Ascending aorta (tissue), 2 donors: ENCODE measurements at regions not wholly inside any gene's neighbourhood (a gene's known extent, or its start where the extent isn't known, plus 50 kb on each side); places are given as distances from the start of the nearest gene placed in this dataset.

Experiments
- DNase-seq, 2 donors: peaks; one replicate each; pipeline ENCODE4 v3.0.0-alpha.2; 2019; ENCODE audit warnings: low spot score in 2 of 2
- H3K27ac ChIP-seq, 2 donors: fragments of 200-600 bp; sonication (generic); one replicate each; pipeline ENCODE4 v1.5.1; 2016 to 2017; ENCODE audit warnings: mild to moderate bottlenecking in 1 of 2
- H3K27me3 ChIP-seq: fragments of 200-600 bp; sonication (generic); one replicate; pipeline ENCODE4 v1.5.1; 2017
- H3K36me3 ChIP-seq, 2 donors: fragments of 200-600 bp; sonication (generic); one replicate each; pipeline ENCODE4 v1.5.1; 2016
- H3K4me1 ChIP-seq, 2 donors: fragments of 200-600 bp; sonication (generic); one replicate each; pipeline ENCODE4 v1.5.1; 2016 to 2017; ENCODE audit warnings: mild to moderate bottlenecking in 1 of 2
- H3K4me3 ChIP-seq, 2 donors: fragments of 200-600 bp; sonication (generic); one replicate each; pipeline ENCODE4 v1.5.1; 2016 to 2017; ENCODE audit warnings: mild to moderate bottlenecking in 1 of 2
- H3K9me3 ChIP-seq, 2 donors: fragments of 200-600 bp; sonication (generic); one replicate each; pipeline ENCODE4 v1.5.1; 2016
- intact Hi-C: fragments of 100-400 bp; cut with DNase I; formaldehyde crosslinking; loops from one replicate; pipeline ENCODE4 v1.15.1; 2023
- TF ChIP-seq, protein P1 (sequence below), 3 experiments: fragments of 200-600 bp in 2 of 3; fragments of 450-650 bp in 1 of 3; sonication (generic) in 2 of 3; IDR thresholded peaks; one replicate each; pipeline ENCODE4 v1.5.1; 2016 to 2019; ENCODE audit warnings: antibody characterized with exemption in 3 of 3, mild to moderate bottlenecking in 1 of 3, moderate library complexity in 1 of 3

DNA sequence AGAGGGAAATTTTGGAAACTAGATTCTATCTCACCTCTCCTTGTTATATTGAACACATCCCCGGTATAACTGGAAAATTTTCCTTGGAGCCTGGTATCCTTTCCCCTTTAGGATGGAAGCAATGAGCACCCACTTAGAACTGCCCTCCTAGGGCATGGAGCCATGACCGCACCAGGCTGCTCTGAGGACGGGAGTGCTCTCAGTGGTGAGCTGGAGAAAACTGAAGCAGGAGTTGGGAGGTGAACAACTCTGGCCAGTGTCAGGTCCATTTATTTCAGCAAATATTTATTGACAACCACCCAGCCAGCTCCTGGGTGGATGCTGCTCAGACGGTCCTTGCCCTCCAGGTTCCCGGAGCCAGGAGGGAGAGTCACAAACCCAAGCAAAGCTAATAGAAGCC lies 278.1 kb downstream of the WDR11 start:
- no peak for DNase-seq
- Histone ChIP-seq H3K4me1 (no peaks in the 10 kb centered on the region), H3K27ac (no peak overlapping the region), H3K4me3 (no peak overlapping the region), H3K9me3 (no peaks in the 10 kb centered on the region), H3K27me3 (no peaks in the 10 kb centered on the region), H3K36me3 (no peaks in the 10 kb centered on the region)
- intact Hi-C loops = no loop called here
- TF ChIP-seq, protein P1, sequence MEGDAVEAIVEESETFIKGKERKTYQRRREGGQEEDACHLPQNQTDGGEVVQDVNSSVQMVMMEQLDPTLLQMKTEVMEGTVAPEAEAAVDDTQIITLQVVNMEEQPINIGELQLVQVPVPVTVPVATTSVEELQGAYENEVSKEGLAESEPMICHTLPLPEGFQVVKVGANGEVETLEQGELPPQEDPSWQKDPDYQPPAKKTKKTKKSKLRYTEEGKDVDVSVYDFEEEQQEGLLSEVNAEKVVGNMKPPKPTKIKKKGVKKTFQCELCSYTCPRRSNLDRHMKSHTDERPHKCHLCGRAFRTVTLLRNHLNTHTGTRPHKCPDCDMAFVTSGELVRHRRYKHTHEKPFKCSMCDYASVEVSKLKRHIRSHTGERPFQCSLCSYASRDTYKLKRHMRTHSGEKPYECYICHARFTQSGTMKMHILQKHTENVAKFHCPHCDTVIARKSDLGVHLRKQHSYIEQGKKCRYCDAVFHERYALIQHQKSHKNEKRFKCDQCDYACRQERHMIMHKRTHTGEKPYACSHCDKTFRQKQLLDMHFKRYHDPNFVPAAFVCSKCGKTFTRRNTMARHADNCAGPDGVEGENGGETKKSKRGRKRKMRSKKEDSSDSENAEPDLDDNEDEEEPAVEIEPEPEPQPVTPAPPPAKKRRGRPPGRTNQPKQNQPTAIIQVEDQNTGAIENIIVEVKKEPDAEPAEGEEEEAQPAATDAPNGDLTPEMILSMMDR (IDR thresholded peaks at IDR 0.05) = no peak

DNA sequence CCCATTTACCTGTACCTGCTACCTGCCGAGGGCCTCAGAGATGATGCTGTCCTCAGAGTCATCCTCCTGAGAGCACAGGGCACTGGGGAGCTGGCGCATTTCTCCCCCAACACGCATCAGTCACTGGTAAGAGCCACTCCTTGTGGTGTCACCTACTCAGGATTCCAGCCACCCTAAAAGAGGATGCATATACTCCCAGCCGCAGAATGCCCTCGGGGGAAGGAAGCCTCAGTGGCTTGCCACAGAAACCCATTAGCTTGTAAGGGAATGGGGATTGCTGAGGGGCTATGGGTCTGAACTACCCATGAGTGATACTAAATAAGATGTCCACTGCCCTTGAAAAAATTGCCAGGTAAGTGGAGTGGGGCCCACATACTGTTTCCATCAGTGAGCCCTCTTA lies 279.2 kb downstream of the WDR11 start:
- DNase-seq = no peak
- H3K27me3 ChIP-seq = no peaks in the 10 kb centered on the region
- TF ChIP-seq, protein P1 (IDR thresholded peaks at IDR 0.05) = no peak
- H3K4me3 ChIP-seq = no peak overlapping the region
- no peaks in the 10 kb centered on the region for H3K4me1 ChIP-seq
- H3K9me3 ChIP-seq = no peaks in the 10 kb centered on the region
- H3K27ac ChIP-seq = no peak overlapping the region
- intact Hi-C loops = no loop called here
- H3K36me3 ChIP-seq = no peaks in the 10 kb centered on the region

DNA sequence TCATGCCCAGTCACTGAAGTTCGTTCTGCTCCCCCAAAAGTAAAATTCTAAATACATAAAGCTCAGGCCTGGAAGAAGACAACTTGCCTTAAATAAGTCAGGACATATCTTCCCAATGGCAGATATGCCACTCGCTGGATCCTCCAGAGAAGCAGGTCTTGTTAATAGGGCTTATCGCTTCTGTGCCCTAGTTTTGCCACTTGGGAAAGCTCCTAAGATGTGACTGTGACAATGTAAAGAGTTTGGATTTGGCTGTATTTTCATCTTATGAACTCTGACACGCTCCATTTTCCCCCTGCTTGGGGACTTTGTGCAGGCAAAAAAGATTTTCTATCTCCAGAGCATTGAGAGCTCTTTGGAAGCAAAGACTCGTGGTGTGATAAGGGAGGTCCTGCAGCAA lies 279.9 kb downstream of the WDR11 start:
- Histone ChIP-seq H3K36me3 (no peaks in the 10 kb centered on the region), H3K9me3 (no peaks in the 10 kb centered on the region), H3K4me1 (no peaks in the 10 kb centered on the region), H3K4me3 (no peak overlapping the region), H3K27me3 (no peaks in the 10 kb centered on the region), H3K27ac (no peak overlapping the region)
- TF ChIP-seq, protein P1 (IDR thresholded peaks at IDR 0.05) = no peak
- intact Hi-C loops = no loop called here
- no peak for DNase-seq

DNA sequence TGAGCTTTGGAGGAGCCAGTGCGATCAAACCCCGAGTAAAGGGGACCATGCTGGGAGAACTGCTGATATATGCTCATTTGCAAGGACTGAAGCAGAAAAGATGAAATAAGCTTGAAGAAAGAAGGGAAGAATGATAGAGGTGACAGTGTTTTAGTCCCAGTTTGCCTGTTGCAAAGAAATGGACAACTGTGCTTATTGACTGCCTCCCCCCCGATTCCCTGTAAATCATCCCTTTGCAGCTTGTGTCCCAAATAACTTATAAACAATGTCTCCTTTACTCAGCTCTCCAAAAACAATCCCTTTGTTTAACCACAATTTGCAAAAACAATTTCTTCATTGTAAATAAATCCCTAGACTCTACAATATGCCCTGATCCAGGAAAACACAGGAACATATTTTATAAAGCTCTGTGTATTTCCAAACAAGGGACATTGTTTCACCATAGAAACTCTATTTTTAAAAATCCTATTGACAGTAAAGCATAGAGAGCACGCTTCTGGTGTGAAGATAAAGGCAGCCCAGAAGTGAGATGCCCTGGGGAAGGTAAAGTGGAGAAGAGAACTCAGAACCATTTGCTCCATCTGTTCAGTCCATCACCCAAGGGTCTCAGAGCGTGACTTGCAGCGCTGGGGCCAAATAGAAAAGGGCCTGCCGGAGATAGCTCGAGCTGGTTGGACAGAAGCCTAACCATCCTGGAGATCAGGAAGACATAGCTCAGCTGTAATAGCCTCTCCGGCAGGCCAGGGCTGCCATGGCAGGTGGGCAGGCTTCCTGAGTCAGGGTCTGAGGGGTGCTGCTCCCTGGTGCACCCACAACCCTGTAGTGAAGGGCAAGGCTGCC lies 280.5 kb downstream of the WDR11 start:
- Histone ChIP-seq H3K9me3 (no peaks in the 10 kb centered on the region), H3K27me3 (no peaks in the 10 kb centered on the region), H3K4me1 (no peaks in the 10 kb centered on the region), H3K4me3 (no peak overlapping the region), H3K36me3 (no peaks in the 10 kb centered on the region), H3K27ac (no peak overlapping the region)
- TF ChIP-seq, protein P1 (IDR thresholded peaks at IDR 0.05) = no peak
- no peak for DNase-seq
- intact Hi-C loops = no loop called here

DNA sequence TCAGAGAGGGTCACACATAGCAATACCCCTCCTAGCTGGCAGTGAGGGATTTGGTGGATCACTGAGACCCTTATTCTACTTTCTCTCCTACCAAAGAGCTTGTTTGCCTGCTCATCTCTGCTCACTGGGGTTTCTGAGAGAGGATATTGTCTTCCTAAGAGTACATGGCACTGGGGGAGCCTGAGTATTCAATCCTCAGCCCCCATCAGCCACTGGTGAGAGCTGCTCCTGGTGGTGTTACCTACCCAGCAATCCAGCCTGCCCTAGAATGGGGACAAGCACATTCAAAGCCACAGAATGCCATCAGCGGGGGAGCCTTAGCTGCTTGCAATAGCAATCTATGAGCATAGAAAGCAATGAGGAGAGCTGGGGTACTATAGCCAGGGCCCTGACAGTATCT lies 281.1 kb downstream of the WDR11 start:
- Histone ChIP-seq H3K9me3 (no peaks in the 10 kb centered on the region), H3K36me3 (no peaks in the 10 kb centered on the region), H3K4me3 (no peak overlapping the region), H3K27ac (no peak overlapping the region), H3K27me3 (no peaks in the 10 kb centered on the region), H3K4me1 (no peaks in the 10 kb centered on the region)
- TF ChIP-seq, protein P1 (IDR thresholded peaks at IDR 0.05) = no peak
- DNase-seq = no peak
- intact Hi-C loops = no loop called here
